HepG2 (cell line): ENCODE measurements at regions not wholly inside any gene's neighbourhood (a gene's known extent, or its start where the extent isn't known, plus 50 kb on each side); places are given as distances from the start of the nearest gene placed in this dataset.

Experiments used
- ATAC-seq: fragments of 200-7000 bp; cut with Tn5 transposase; 3 replicates; pipeline ENCODE4 v1.9.1; 2020; ENCODE audit warnings: mild to moderate bottlenecking, moderate library complexity
- BruUV-seq: library from RNA; stranded (reverse); fragments of 400-500 nt; replicated peaks from 2 replicates; lab custom pipeline; 2021; lab: Mats Ljungman, UMichigan
- CTCF ChIA-PET: fragments of 300-600 bp; formaldehyde crosslinking; extraction: SDS; loops from one replicate; lab custom pipeline; 2021; ENCODE audit warnings: low total read pairs, inconsistent platforms, low intra/inter-chr PET ratio; lab: Yijun Ruan, JAX
- POLR2A ChIA-PET: fragments of 350-600 bp; sonication (Branson Sonifier 250); formaldehyde crosslinking; loops from one replicate; lab custom pipeline; 2020; ENCODE audit warnings: antibody characterized with exemption, inconsistent platforms; lab: Yijun Ruan, JAX
- DNase-seq: peaks from one replicate; pipeline ENCODE4 v3.0.0-alpha.2; 2015; ENCODE audit warnings: low spot score
- FAIRE-seq: peaks from 3 replicates; lab custom pipeline; 2011; peaks lifted over from hg19 to GRCh38; lab: Jason Lieb, UNC
- H2AFZ ChIP-seq: one replicate; pipeline ENCODE4 v1.6.1; 2011; ENCODE audit warnings: low read length, inconsistent platforms
- H3K27ac ChIP-seq: fragments of 300-600 bp; 3 replicates; pipeline ENCODE4 v1.8.0; 2011; ENCODE audit warnings: mixed run types, mild to moderate bottlenecking, mixed read lengths, low read length, inconsistent platforms; ENCODE audit not compliant: insufficient read depth; ENCODE audit errors: extremely low read length
- H3K27me3 ChIP-seq, 2 experiments: fragments of 200-600 bp in 1 of 2; 2 replicates in 1 of 2; 3 replicates in 1 of 2; pipeline versions ENCODE4 v1.6.0 to v1.8.0; 2011; ENCODE audit warnings: low read length in 2 of 2, mild to moderate bottlenecking in 2 of 2, moderate library complexity in 2 of 2, inconsistent platforms in 1 of 2; ENCODE audit not compliant: insufficient read depth in 2 of 2, control insufficient read depth in 1 of 2
- H3K36me3 ChIP-seq, 2 experiments: fragments of 200-600 bp in 1 of 2; replicated peaks in 1 of 2; 2 replicates in 1 of 2; 3 replicates in 1 of 2; pipeline versions ENCODE4 v1.5.1 to v1.8.0; 2011; ENCODE audit warnings: low read length in 2 of 2, inconsistent platforms in 1 of 2; ENCODE audit not compliant: insufficient read depth in 2 of 2, control insufficient read depth in 1 of 2
- H3K4me1 ChIP-seq: 2 replicates; pipeline ENCODE4 v1.5.1; 2012; ENCODE audit warnings: low read length, inconsistent platforms; ENCODE audit not compliant: insufficient read depth
- H3K4me2 ChIP-seq: 2 replicates; pipeline ENCODE4 v1.6.0; 2011; ENCODE audit warnings: low read depth, low read length, inconsistent platforms
- H3K4me3 ChIP-seq, 3 experiments: fragments of 200-600 bp in 1 of 3; sonication (generic), shearing (Covaris generic) in 1 of 3; replicated peaks in 1 of 3; 2 replicates each; pipeline ENCODE4 v1.5.1; 2011 to 2016; ENCODE audit warnings: low read length in 3 of 3, inconsistent platforms in 2 of 3, low read depth in 2 of 3, mild to moderate bottlenecking in 2 of 3, control low read depth in 1 of 3, mixed read lengths in 1 of 3; ENCODE audit not compliant: insufficient read depth in 1 of 3
- H3K79me2 ChIP-seq: one replicate; pipeline ENCODE4 v1.6.1; 2011; ENCODE audit warnings: low read length, inconsistent platforms; ENCODE audit not compliant: insufficient read depth
- H3K9ac ChIP-seq: 2 replicates; pipeline ENCODE4 v1.6.0; 2011; ENCODE audit warnings: mild to moderate bottlenecking, low read depth, low read length, inconsistent platforms; ENCODE audit not compliant: insufficient read depth
- H3K9me3 ChIP-seq: 2 replicates; pipeline ENCODE4 v1.5.1; 2012; ENCODE audit warnings: mild to moderate bottlenecking, low read length
- H4K20me1 ChIP-seq: 2 replicates; pipeline ENCODE4 v1.6.0; 2011; ENCODE audit warnings: inconsistent platforms, mild to moderate bottlenecking, low read length, moderate library complexity; ENCODE audit not compliant: insufficient read depth
- FLYWCH1 ChIP-seq: sonication (generic); formaldehyde crosslinking; IDR thresholded peaks from 2 replicates; pipeline ENCODE4 v1.8.1; 2023; ENCODE audit warnings: mild to moderate bottlenecking, missing genetic modification reagents
- GATA4 ChIP-seq: sonication (generic); IDR thresholded peaks from 2 replicates; pipeline ENCODE4 v1.6.1; 2016; ENCODE audit warnings: antibody characterized with exemption, low read depth, borderline replicate concordance
- KLF13 ChIP-seq: sonication (generic); formaldehyde crosslinking; IDR thresholded peaks from 2 replicates; pipeline ENCODE4 v1.4.0; 2020; ENCODE audit warnings: mild to moderate bottlenecking, missing genetic modification reagents
- PCBP2 ChIP-seq: fragments of 200-400 bp; formaldehyde crosslinking; optimal IDR thresholded peaks from 2 replicates; pipeline ENCODE3; 2018; ENCODE audit warnings: low read length, low read depth; ENCODE audit not compliant: poor library complexity, severe bottlenecking
- SIX4 ChIP-seq: sonication (generic); formaldehyde crosslinking; IDR thresholded peaks from 2 replicates; pipeline ENCODE4 v1.4.0; 2020; ENCODE audit warnings: missing genetic modification reagents
- ZBTB21 ChIP-seq: sonication (generic); formaldehyde crosslinking; IDR thresholded peaks from 2 replicates; pipeline ENCODE4 v1.4.0; 2020; ENCODE audit warnings: missing genetic modification reagents
- ZFAT ChIP-seq: sonication (generic); formaldehyde crosslinking; conservative IDR thresholded peaks from 2 replicates; pipeline ENCODE4 v1.8.1; 2023; ENCODE audit warnings: missing genetic modification reagents, inconsistent platforms
- ZFP41 ChIP-seq: sonication (generic); formaldehyde crosslinking; IDR thresholded peaks from 2 replicates; pipeline ENCODE4 v1.4.0; 2020; ENCODE audit warnings: mild to moderate bottlenecking, missing genetic modification reagents, borderline replicate concordance
- ZKSCAN8 ChIP-seq: IDR thresholded peaks from 2 replicates; pipeline ENCODE4 v1.6.1; 2016; ENCODE audit warnings: borderline replicate concordance, missing genetic modification reagents, missing compliant biosample characterization
- ZNF292 ChIP-seq: sonication (generic); formaldehyde crosslinking; IDR thresholded peaks from 2 replicates; pipeline ENCODE4 v1.8.1; 2022; ENCODE audit warnings: mild to moderate bottlenecking, low read depth, missing genetic modification reagents, borderline replicate concordance
- ZNF564 ChIP-seq: sonication (generic); formaldehyde crosslinking; IDR thresholded peaks from 2 replicates; pipeline ENCODE4 v1.8.1; 2023; ENCODE audit warnings: mild to moderate bottlenecking, missing genetic modification reagents
- ZNF574 ChIP-seq: sonication (generic); formaldehyde crosslinking; IDR thresholded peaks from 2 replicates; pipeline ENCODE4 v1.4.0; 2020; ENCODE audit warnings: missing genetic modification reagents
- ZNF597 ChIP-seq: sonication (generic); formaldehyde crosslinking; IDR thresholded peaks from 2 replicates; pipeline ENCODE4 v1.5.0; 2020; ENCODE audit warnings: missing genetic modification reagents
- ZNF598 ChIP-seq: sonication (generic); formaldehyde crosslinking; IDR thresholded peaks from 2 replicates; pipeline ENCODE4 v1.5.1; 2020; ENCODE audit warnings: mild to moderate bottlenecking, missing genetic modification reagents, borderline replicate concordance
- ZNF639 ChIP-seq: conservative IDR thresholded peaks from 2 replicates; pipeline ENCODE4 v1.6.1; 2018; ENCODE audit warnings: missing genetic modification reagents
- ZNF704 ChIP-seq: sonication (generic); formaldehyde crosslinking; IDR thresholded peaks from 2 replicates; pipeline ENCODE4 v1.8.1; 2023; ENCODE audit warnings: mild to moderate bottlenecking, inconsistent platforms, moderate library complexity, missing genetic modification reagents, borderline replicate concordance
- ZNF879 ChIP-seq: sonication (generic); formaldehyde crosslinking; IDR thresholded peaks from 2 replicates; pipeline ENCODE4 v1.8.1; 2023; ENCODE audit warnings: missing genetic modification reagents
- ZSCAN20 ChIP-seq: sonication (generic); formaldehyde crosslinking; IDR thresholded peaks from 2 replicates; pipeline ENCODE4 v1.4.0; 2020; ENCODE audit warnings: missing genetic modification reagents, mild to moderate bottlenecking, borderline replicate concordance
- WGBS: methylation state at CpG from one replicate; pipeline ENCODE4 v1.1.6; 2017; ENCODE audit warnings: low lambda C conversion rate; 5-methylcytosine and 5-hydroxymethylcytosine counted together
- in situ Hi-C: cut with HindIII; loops from 2 replicates; pipeline ENCODE4 v1.10.0; 2017; ENCODE audit warnings: low pct_unique_long_range_greater_than_20kb; ENCODE audit not compliant: extremely low pct_ligation_motif_present
- intact Hi-C: fragments of 100-400 bp; cut with micrococcal nuclease; formaldehyde crosslinking; loops from one replicate; pipeline ENCODE4 v1.10.0; 2022; ENCODE audit not compliant: unreplicated experiment

- Histone ChIP-seq H3K4me3 (no peak overlapping the region), H3K4me1 (no peaks in the 10 kb centered on the region), H3K9me3 (no peaks in the 10 kb centered on the region), H3K27me3 (no peaks in the 10 kb centered on the region; a peak in 1 of 5 replicates), H3K9ac (no peak overlapping the region), H2AFZ (no peak overlapping the region), H3K79me2 (no peaks in the 10 kb centered on the region), H3K36me3 (no peaks in the 10 kb centered on the region), H3K27ac (no peak overlapping the region), H4K20me1 (no peaks in the 10 kb centered on the region), H3K4me2 (no peak overlapping the region)
- ATAC-seq (no peak), FAIRE-seq (no peak), DNase-seq (no peak)
- ChIA-PET CTCF (no interaction called here), POLR2A (no interaction called here)
- intact Hi-C loops: no loop called here
- in situ Hi-C loops: no loop called here
- 8% methylated on average over 2 of the region's 2 CpGs for WGBS
- no TSS peak for BruUV-seq
- TF ChIP-seq ZNF574 (CRISPR knock-in tag) (no peak), ZNF292 (CRISPR knock-in tag) (no peak), FLYWCH1 (CRISPR knock-in tag) (no peak), GATA4 (no peak), ZFP41 (no peak), KLF13 (no peak), ZNF704 (CRISPR knock-in tag) (no peak), SIX4 (CRISPR knock-in tag) (no peak), ZBTB21 (no peak), ZNF879 (CRISPR knock-in tag) (no peak), ZNF564 (no peak), ZKSCAN8 (CRISPR knock-in tag) (no peak), ZNF597 (no peak), ZNF639 (CRISPR knock-in tag) (no peak), ZNF598 (CRISPR knock-in tag) (no peak), ZSCAN20 (CRISPR knock-in tag) (no peak), ZFAT (CRISPR knock-in tag) (no peak), PCBP2 (no peak)
Observed at GRCh38 chr4:188647820-188648370, 508.7 kb downstream of the TRIML1 start.
